ENCODE measurements at regions not wholly inside any gene's neighbourhood (a gene's known extent, or its start where the extent isn't known, plus 50 kb on each side); places are given as distances from the start of the nearest gene placed in this dataset.
"Not testable (repeated sequence)": the region's sequence is repeated elsewhere in the genome, so short reads cannot be mapped to it uniquely, and the experiment has no call there.

GRCh38 chr3:106065831-106066230, 197.0 kb upstream of the CBLB start:
- no peak overlapping the region for H3K4me3 ChIP-seq (ENCODE audit: low read depth, low read length)
- TF ChIP-seq CTCF (conservative IDR thresholded peaks at IDR 0.05; ENCODE audit: low read depth, low read length): no peak

GRCh38 chr3:106067711-106068110, 198.9 kb upstream of the CBLB start:
- H3K4me3 ChIP-seq (ENCODE audit: low read depth, low read length): no peak overlapping the region
- TF ChIP-seq CTCF (conservative IDR thresholded peaks at IDR 0.05; ENCODE audit: low read depth, low read length): no peak
- DNase-seq (ENCODE audit: low read depth): no peak

More at GRCh38 chr3:106065831-106066230, 197.0 kb upstream of the CBLB start:
- DNase-seq (ENCODE audit: low read depth): no peak

- TF ChIP-seq CTCF (conservative IDR thresholded peaks at IDR 0.05; ENCODE audit: low read depth, low read length): no peak
- no peak for DNase-seq (ENCODE audit: low read depth)
Observed at GRCh38 chr3:106068381-106068780, 199.6 kb upstream of the CBLB start.

GRCh38 chr3:106068795-106069194, 200.0 kb upstream of the CBLB start:
- DNase-seq (ENCODE audit: low read depth): no peak
- H3K4me3 ChIP-seq (ENCODE audit: low read depth, low read length): no peak overlapping the region
- no peak for TF ChIP-seq CTCF (conservative IDR thresholded peaks at IDR 0.05; ENCODE audit: low read depth, low read length)

More at GRCh38 chr3:106068381-106068780, 199.6 kb upstream of the CBLB start:
- no peak overlapping the region for H3K4me3 ChIP-seq (ENCODE audit: low read depth, low read length)

GRCh38 chr3:106070187-106070586, 201.4 kb upstream of the CBLB start:
- no peak overlapping the region for H3K4me3 ChIP-seq (ENCODE audit: low read depth, low read length)
- no peak for TF ChIP-seq CTCF (conservative IDR thresholded peaks at IDR 0.05; ENCODE audit: low read depth, low read length)
- DNase-seq (ENCODE audit: low read depth): no peak

GRCh38 chr3:106071306-106071705, 202.5 kb upstream of the CBLB start:
- DNase-seq (ENCODE audit: low read depth): no peak
- H3K4me3 ChIP-seq (ENCODE audit: low read depth, low read length): no peak overlapping the region
- no peak for TF ChIP-seq CTCF (conservative IDR thresholded peaks at IDR 0.05; ENCODE audit: low read depth, low read length)

- not testable (repeated sequence) for DNase-seq (ENCODE audit: low read depth); H3K4me3 ChIP-seq (ENCODE audit: low read depth, low read length)
Observed at GRCh38 chr3:106072596-106072995, 203.8 kb upstream of the CBLB start.

GRCh38 chr3:106073806-106074205, 205.0 kb upstream of the CBLB start:
- not testable (repeated sequence) for DNase-seq (ENCODE audit: low read depth); H3K4me3 ChIP-seq (ENCODE audit: low read depth, low read length)

- not testable (repeated sequence) for DNase-seq (ENCODE audit: low read depth); H3K4me3 ChIP-seq (ENCODE audit: low read depth, low read length)
Observed at GRCh38 chr3:106075731-106076130, 206.9 kb upstream of the CBLB start.
